GM19372 (cell line): ENCODE measurements at regions not wholly inside any gene's neighbourhood (a gene's known extent, or its start where the extent isn't known, plus 50 kb on each side); places are given as distances from the start of the nearest gene placed in this dataset.

Source experiments
- ATAC-seq: cut with Tn5 transposase; IDR thresholded peaks from one replicate; pipeline ENCODE4 v1.9.1; 2021; ENCODE audit warnings: mild to moderate bottlenecking, low read depth, moderate library complexity; ENCODE audit not compliant: unreplicated experiment

GRCh38 chr3:13177236-13177635 lies 104.0 kb upstream of the IQSEC1 start:
- no peak for ATAC-seq

DNA sequence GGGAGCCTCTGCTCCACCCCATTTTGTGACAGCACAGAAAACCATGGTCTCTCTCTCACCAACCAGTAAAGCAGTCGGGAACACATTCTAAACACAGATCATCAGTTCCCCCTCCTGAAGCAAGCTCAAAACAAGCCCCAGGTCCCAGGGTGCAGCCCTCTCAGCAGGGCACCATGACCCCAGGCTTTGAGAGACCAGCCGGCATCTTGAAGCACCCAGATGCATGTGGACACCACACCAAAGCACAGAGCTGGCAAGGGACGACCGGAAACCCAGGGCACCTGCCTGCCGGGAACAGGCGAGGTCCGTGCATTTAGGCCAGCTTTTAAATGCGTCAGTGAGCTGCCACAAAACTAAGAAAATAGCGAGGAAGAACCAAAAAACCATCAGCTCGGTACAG lies 103.2 kb upstream of the IQSEC1 start:
- ATAC-seq, result no peak

- ATAC-seq, result no peak
Observed at GRCh38 chr3:13174803-13175135, 101.5 kb upstream of the IQSEC1 start.

GRCh38 chr3:13174011-13174802 lies 101.0 kb upstream of the IQSEC1 start:
- ATAC-seq, result no peak

DNA sequence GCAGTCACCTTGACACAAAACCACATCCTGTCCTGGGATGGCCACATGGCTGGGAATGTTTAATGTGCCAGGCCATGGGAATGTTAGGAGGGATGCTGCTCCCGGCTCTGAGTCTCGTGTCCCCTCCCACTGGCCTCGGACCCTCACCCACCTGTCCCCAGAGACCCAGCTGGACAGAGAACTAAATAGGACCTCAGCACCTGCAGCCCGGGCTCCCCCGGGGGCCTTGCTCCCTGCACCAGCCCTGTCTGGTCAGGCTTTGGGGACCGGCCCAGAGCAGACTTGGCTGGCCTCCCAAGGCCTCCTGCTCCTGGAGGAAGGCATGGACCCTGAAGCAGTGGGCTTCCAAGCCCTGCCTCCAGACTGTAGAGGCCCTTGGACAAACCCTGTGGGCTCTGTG lies 100.0 kb upstream of the IQSEC1 start:
- ATAC-seq, result no peak

DNA sequence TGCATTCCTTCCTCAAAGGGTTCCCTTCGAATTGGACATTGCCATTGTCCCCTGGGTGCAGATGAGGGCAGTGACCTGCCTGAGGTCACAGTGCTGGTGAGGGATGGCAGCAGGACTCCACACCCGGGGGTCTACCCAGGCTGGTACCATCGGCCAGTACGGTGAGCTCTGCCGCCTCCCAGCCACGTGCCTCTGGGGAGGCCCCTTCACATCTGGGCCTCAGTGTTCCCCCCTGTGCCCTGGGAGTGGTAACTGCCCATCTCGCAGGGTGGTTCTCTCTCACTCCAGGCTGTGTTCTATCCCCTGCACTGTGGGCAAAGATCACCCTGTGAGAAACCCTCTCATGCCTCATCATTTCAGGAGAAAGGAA lies 99.4 kb upstream of the IQSEC1 start:
- no peak for ATAC-seq

DNA sequence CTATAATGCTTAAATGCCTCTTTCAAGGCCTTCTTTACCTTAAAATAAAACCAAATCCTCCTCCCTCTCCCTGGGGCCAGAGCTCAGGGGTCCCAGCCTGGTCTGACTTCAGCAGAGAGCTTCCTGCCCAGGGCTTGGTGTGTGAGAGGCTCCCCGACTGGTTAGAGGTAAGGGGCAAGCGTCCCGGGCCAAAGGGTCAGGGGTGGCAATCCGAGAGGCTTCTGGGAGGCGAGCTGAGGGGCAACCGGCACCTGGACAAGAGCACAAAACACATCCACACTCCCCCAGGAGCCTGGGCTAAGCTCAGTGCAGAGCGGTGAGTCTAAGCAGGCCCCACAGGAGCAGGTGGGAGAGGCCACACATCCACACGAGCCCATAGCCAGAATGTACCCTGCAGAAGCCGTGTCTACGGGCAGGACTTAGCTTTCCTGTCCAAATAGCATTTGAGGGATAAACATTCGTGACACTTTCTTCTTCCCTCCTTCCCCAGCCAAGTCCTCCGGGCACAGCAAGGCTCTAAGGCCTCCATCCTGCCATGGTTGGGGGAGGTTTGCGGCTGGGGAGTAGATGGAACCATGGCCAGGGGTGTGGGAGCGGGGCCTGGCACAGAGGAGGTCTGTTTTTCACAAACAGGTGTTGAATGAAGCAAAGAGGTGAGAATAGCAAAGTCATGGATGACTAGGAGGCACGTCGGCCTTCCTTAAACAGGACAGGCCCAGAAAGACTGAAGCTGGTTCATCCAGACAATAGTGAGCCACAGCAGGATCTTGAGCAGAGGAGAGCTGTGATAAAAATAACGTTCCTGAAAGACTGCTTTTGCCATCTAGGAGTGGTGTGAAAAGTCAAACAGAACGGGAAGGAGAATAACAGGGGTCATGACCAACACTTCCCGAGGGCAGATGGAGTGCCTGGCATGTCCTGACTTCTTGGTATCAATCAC lies 98.7 kb upstream of the IQSEC1 start:
- ATAC-seq, result no peak

GRCh38 chr3:13170317-13170716 lies 97.1 kb upstream of the IQSEC1 start:
- ATAC-seq, result no peak

DNA sequence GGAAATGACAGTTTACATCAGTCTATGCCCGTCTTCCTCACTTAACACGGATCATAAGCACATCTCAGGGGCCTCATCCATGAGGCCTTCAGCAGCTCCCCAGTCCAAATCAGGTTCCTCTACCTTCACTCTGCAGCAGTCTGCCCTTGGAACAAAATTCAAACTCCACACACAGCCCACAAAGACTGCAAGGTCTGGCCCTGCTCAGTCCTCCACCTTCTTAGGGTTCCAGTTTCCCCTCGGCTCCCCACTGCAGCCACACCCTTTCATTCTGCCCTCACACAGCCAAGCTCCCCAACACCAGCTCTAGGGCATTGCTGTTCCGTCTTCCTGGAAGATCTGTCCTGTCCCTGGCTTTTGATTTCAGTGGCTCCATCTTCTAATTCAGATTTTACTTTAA lies 95.2 kb upstream of the IQSEC1 start:
- no peak for ATAC-seq

DNA sequence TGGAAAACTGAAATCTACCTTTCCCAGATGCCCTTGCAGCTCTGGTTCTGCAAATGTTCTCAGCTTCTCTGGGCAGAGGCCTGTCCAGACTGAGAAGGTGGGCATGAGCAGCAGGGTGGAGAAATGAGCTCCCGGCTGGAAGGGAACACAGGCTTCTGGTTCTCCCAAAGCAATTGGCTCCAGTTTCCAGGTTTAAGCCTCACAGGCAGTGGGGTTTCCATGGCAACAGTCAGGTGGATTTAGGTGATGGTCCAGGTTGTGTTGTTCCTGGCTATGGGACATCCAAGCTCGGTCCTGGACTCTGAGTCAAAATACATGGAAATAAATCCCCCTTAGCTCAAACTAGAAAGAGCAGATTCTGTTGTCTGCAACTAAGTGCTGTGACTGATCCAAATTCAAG lies 94.6 kb upstream of the IQSEC1 start:
- ATAC-seq, result no peak

GRCh38 chr3:13167064-13167743 lies 94.0 kb upstream of the IQSEC1 start:
- ATAC-seq, result no peak

DNA sequence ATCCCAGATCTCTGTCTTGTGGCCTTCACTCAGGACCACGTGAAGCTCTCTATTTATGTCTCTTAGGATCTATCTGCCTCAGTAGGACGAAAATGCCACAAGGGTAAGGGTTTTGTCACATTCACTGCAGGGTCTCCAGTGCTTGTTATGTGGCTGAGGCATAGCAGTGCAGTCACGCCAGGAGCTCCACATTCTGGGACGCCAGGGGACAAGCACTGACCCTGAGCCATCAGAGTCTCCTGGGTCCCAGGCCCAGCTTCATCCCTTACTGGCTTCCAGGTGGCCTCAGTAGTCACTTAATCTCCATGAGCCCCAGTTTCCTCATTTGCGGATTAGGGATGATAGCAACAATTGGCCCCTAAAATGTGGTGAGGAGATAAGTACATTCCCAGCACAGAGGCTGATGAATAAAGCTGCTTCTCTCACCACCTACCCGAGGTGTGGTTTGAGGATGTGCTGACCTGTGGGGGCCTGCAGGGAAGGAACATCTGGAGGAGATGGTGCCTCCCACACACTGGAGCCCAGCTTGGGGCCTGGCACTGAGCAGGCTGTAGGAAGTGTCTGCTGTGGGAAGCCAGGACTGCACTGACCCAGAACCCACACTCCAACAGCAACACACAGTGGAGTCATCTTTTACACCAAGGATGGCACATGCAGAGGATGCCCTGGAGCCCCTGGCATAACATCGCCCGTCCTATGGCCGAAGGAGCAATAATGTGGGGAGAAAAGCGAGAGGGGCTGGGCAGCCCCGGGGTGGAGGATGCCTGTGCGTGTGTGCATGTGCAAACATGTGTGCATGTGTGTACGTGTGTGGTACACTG lies 93.2 kb upstream of the IQSEC1 start:
- no peak for ATAC-seq

GRCh38 chr3:13165576-13165975 lies 92.3 kb upstream of the IQSEC1 start:
- no peak for ATAC-seq

DNA sequence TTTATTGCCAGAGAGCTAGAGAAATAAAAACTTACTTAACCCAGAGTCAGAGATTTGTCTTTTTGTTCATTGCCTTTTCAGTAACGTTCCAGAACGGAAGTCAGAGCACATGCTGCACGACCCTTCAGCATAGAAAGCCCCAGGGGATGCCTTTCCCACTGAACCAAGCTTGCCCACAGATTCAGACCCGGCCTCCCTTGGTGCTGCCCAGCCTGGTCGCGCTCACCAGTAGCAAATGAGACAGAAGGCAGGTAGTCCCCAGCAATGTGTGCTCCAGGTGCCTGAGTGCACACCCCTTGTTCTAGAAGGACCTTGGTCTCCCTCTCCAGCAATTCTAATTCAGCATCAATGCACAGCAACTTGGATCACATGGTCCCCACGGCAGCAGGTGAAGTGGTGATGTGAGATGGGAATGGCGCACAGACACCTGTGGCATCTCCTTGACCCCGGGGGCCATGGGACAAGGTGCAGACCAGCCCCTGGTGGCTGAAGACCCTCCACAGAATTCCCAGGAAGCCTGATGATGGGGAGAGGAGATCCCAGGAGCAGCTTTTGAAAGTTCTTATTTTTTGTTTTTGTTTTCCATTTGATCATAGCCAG lies 91.8 kb upstream of the IQSEC1 start:
- ATAC-seq, result no peak

DNA sequence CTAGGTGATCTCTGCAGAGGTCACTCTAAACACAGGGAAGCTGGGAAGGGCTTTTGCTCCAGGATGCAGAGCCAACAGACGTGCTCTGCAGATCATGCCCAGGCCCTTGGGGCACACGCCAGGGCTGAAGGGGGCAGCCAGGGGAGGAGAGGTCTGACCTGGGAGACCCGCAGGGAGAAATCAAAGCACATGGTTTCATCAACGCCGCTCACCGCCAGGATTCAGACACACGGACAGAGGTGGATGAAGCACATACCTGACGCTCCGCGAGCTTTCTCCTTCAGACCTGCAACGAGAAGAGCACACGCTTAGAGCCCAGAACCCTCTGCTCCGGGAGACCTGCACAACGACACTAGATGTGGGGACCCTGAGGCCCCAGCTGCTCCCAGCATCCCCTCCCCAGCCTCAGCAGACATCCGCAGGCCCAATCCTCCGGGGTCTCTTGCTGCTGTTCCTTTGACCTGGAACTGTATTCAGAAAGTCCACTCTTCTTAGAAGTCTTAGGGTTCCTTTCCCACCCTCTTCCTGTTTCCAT lies 90.7 kb upstream of the IQSEC1 start:
- ATAC-seq, result no peak

DNA sequence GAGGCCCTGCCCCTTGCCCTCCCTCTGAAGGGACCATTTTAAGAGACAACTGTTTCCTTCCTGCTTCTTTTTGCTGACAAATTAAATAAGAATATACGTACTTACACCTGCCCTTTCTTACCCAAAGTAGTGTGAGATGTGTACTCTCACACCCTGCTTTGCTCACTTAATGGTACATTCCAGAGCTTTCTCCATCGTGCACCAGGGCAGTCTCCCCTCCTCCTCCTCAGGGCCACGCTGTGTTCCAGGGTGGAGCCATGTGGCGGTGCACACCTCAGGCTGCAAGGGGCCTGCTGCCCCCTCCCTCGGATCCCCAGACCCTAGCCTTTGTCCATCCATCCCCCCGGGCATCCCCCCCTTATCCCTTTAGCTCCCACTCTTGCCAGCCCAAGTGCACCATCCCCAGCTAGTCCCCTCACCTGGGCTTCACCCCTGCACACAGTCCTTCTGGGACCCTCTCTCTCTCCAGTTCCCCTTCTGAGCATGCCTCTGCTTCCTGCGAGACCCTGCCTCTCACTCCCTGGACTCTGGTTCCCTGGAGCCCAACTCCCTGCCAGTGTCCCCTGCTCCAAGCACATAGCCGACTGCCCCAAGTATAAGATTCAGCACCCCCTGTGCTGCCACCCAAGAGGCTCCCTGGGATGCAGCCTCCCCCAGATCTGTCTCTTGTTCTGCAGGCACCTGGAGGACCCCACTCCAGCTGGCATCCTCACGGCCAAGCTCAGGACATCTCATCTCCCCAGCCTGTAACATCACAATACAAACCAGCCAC lies 89.5 kb upstream of the IQSEC1 start:
- no peak for ATAC-seq

GRCh38 chr3:13161771-13162535 lies 88.7 kb upstream of the IQSEC1 start:
- ATAC-seq, result no peak

DNA sequence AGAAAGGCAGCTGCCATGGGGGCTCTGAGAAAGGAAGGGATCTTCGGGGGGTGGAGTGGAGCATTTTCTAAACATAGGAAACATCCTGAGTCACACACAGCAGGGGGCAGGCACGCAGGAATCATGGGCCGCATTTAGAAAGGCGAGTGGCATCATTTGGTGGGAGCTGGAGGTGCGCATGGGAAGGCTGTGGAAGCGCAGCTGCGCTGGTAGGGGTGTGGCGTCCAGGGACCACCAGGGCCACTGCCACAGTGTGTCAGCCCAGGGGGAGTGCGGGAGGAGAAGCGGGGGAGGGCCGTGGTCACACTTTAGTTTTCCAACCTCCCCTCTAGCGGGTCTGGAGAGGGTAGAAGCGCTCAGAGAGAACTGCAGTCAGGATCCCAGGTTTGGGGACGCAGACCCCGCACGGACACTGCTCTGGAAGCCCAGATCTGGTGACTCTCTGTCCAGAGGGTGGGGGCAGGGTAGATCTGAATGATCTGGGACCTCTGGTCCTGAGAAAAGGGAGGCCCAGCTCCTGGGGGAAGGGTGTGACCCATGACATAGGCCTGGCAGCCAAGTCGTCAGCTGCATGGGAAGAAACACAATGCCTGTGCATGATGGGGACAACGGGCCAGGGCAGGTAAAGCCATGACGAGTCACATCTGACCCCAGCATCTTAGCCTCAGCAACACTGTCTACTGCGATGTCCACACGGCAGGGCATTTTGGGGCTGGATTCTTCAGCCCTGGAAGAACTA lies 88.0 kb upstream of the IQSEC1 start:
- ATAC-seq, result no peak
